ENCODE measurements at regions not wholly inside any gene's neighbourhood (a gene's known extent, or its start where the extent isn't known, plus 50 kb on each side); places are given as distances from the start of the nearest gene placed in this dataset.

GRCh38 chr7:125278318-125278717, 348.7 kb upstream of the POT1 start:
- TF ChIP-seq, protein P1, sequence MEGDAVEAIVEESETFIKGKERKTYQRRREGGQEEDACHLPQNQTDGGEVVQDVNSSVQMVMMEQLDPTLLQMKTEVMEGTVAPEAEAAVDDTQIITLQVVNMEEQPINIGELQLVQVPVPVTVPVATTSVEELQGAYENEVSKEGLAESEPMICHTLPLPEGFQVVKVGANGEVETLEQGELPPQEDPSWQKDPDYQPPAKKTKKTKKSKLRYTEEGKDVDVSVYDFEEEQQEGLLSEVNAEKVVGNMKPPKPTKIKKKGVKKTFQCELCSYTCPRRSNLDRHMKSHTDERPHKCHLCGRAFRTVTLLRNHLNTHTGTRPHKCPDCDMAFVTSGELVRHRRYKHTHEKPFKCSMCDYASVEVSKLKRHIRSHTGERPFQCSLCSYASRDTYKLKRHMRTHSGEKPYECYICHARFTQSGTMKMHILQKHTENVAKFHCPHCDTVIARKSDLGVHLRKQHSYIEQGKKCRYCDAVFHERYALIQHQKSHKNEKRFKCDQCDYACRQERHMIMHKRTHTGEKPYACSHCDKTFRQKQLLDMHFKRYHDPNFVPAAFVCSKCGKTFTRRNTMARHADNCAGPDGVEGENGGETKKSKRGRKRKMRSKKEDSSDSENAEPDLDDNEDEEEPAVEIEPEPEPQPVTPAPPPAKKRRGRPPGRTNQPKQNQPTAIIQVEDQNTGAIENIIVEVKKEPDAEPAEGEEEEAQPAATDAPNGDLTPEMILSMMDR (conservative IDR thresholded peaks at IDR 0.05 in 1 of 2, IDR thresholded peaks at IDR 0.05 in 1 of 2; ENCODE audit: low read depth in 1 of 2, low read length in 2 of 2), result no peak
- no peak for TF ChIP-seq EZH2 (IDR thresholded peaks at IDR 0.05; ENCODE audit: low read length, missing control alignments)

Measured in fibroblast of lung (primary cell).